ENCODE measurements at regions not wholly inside any gene's neighbourhood (a gene's known extent, or its start where the extent isn't known, plus 50 kb on each side); places are given as distances from the start of the nearest gene placed in this dataset.
A peak's percentile ranks its signal among the peaks of the same experiment; 100 is the strongest.

DNA sequence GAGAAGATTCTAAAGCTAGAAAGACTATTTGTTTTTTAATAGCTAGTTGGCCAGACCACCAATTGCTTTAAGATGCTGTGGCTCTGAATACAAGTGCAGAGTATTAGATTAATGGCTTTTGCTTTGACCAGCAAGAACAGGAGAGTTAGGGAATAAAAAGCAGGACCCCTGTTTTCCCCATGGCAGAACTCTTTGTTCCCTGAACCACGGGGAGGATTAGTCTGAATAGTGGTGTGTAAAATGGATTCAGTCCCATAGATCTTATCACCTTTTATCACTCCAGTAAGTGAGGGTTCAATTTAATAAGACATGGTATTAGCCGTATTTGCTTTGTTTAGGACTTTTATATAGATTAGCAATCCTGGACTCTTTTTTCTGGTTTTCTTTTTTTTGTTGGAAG, 562.6 kb upstream of the DPPA4 start:
- no peaks in the 10 kb centered on the region for H3K27me3 ChIP-seq (ENCODE audit: low read length)
- H3K4me3 ChIP-seq (ENCODE audit: low read length): no peak overlapping the region
- DNase-seq: no peak
- BruUV-seq (replicated peaks): no TSS peak
- no peaks in the 10 kb centered on the region for H4K20me1 ChIP-seq (ENCODE audit: low read length)
- no peak overlapping the region for H3K27ac ChIP-seq (ENCODE audit: low read length)
- no peak overlapping the region for H3K9ac ChIP-seq (ENCODE audit: low read length)
- TF ChIP-seq EZH2 (IDR thresholded peaks at IDR 0.05; ENCODE audit: low read length, unreplicated experiment): no peak
- TF ChIP-seq, protein P1, sequence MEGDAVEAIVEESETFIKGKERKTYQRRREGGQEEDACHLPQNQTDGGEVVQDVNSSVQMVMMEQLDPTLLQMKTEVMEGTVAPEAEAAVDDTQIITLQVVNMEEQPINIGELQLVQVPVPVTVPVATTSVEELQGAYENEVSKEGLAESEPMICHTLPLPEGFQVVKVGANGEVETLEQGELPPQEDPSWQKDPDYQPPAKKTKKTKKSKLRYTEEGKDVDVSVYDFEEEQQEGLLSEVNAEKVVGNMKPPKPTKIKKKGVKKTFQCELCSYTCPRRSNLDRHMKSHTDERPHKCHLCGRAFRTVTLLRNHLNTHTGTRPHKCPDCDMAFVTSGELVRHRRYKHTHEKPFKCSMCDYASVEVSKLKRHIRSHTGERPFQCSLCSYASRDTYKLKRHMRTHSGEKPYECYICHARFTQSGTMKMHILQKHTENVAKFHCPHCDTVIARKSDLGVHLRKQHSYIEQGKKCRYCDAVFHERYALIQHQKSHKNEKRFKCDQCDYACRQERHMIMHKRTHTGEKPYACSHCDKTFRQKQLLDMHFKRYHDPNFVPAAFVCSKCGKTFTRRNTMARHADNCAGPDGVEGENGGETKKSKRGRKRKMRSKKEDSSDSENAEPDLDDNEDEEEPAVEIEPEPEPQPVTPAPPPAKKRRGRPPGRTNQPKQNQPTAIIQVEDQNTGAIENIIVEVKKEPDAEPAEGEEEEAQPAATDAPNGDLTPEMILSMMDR (conservative IDR thresholded peaks at IDR 0.05; ENCODE audit: low read depth, low read length): no peak
- no peak for TF ChIP-seq EZH2phosphoT487 (IDR thresholded peaks at IDR 0.05; ENCODE audit: borderline replicate concordance, low read length)
- no peaks in the 10 kb centered on the region for H3K9me3 ChIP-seq (ENCODE audit: low read length)
- no peaks in the 10 kb centered on the region; the same call in 1 of the 2 replicates for H3K9me2 ChIP-seq (replicated peaks; ENCODE audit: low read length)
- H3K36me3 ChIP-seq (ENCODE audit: low read depth, low read length): no peaks in the 10 kb centered on the region
- no peak overlapping the region for H3K4me2 ChIP-seq (ENCODE audit: low read length)
- no peaks in the 10 kb centered on the region for H3F3A ChIP-seq (ENCODE audit: low read length, unreplicated experiment)
- H3K79me2 ChIP-seq (ENCODE audit: low read length): no peaks in the 10 kb centered on the region
- no peak overlapping the region for H2AFZ ChIP-seq (ENCODE audit: low read length)
- intact Hi-C loops (cut with micrococcal nuclease): no loop called here
- ChIA-PET CTCF (no interaction called here), POLR2A (ENCODE audit: unreplicated experiment) (no interaction called here)
- peaks cover 8% of the 10 kb centered on the region for H3K4me1 ChIP-seq (ENCODE audit: insufficient read depth, low read length)
- no peak for ATAC-seq

DNA sequence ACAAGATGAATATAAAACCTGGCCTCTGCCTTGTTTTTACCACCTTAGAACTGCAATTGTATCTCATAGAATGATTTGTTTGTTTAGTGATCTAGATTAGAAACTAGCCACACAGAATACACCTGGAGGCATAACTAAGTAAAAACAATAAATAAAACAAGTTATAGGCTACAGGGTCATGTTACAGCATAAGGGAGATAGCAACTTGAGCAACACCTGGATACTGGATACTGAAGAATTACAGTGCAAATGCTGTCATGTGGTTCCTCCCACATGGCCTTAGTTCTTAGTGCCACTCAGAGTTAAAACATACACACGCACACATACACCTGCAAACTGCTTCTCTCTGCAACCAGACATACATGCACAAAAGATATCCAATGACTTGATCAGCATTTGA, 563.4 kb upstream of the DPPA4 start:
- no peak overlapping the region for H2AFZ ChIP-seq (ENCODE audit: low read length)
- no peaks in the 10 kb centered on the region for H3K79me2 ChIP-seq (ENCODE audit: low read length)
- DNase-seq: peak; percentile 38
- no peak overlapping the region for H3K4me2 ChIP-seq (ENCODE audit: low read length)
- no peak overlapping the region for H3K4me3 ChIP-seq (ENCODE audit: low read length)
- POLR2A ChIA-PET (ENCODE audit: unreplicated experiment): no interaction called here
- H3K9me3 ChIP-seq (ENCODE audit: low read length): no peaks in the 10 kb centered on the region
- H3K27ac ChIP-seq (ENCODE audit: low read length): no peak overlapping the region
- no peaks in the 10 kb centered on the region for H3K27me3 ChIP-seq (ENCODE audit: low read length)
- no TSS peak for BruUV-seq (replicated peaks)
- peak; percentile 91 for ATAC-seq
- H3K4me1 ChIP-seq (ENCODE audit: insufficient read depth, low read length): peaks cover 8% of the 10 kb centered on the region
- H3K36me3 ChIP-seq (ENCODE audit: low read depth, low read length): no peaks in the 10 kb centered on the region
- no peak overlapping the region for H3K9ac ChIP-seq (ENCODE audit: low read length)
- TF ChIP-seq, protein P1 (conservative IDR thresholded peaks at IDR 0.05; ENCODE audit: low read depth, low read length): no peak
- TF ChIP-seq EZH2 (IDR thresholded peaks at IDR 0.05; ENCODE audit: low read length, unreplicated experiment): no peak
- H4K20me1 ChIP-seq (ENCODE audit: low read length): no peaks in the 10 kb centered on the region
- H3F3A ChIP-seq (ENCODE audit: low read length, unreplicated experiment): no peaks in the 10 kb centered on the region
- intact Hi-C loops (cut with micrococcal nuclease): no loop called here
- no peaks in the 10 kb centered on the region; the same call in 1 of the 2 replicates for H3K9me2 ChIP-seq (replicated peaks; ENCODE audit: low read length)
- CTCF ChIA-PET: no interaction called here

GRCh38 chr3:109902549-109902948, 565.2 kb upstream of the DPPA4 start:
- DNase-seq (no peak), ATAC-seq (no peak)
- CTCF ChIA-PET: no interaction called here
- Histone ChIP-seq H3K4me1 (ENCODE audit: insufficient read depth, low read length) (peaks cover 8% of the 10 kb centered on the region), H3K9me2 (replicated peaks; ENCODE audit: low read length) (no peaks in the 10 kb centered on the region), H3K27me3 (ENCODE audit: low read length) (no peaks in the 10 kb centered on the region), H2AFZ (ENCODE audit: low read length) (no peak overlapping the region), H3K4me3 (ENCODE audit: low read length) (no peak overlapping the region), H3K79me2 (ENCODE audit: low read length) (no peaks in the 10 kb centered on the region), H3F3A (ENCODE audit: low read length, unreplicated experiment) (no peaks in the 10 kb centered on the region), H4K20me1 (ENCODE audit: low read length) (no peaks in the 10 kb centered on the region), H3K27ac (ENCODE audit: low read length) (no peak overlapping the region), H3K4me2 (ENCODE audit: low read length) (no peak overlapping the region), H3K9me3 (ENCODE audit: low read length) (no peaks in the 10 kb centered on the region), H3K36me3 (ENCODE audit: low read depth, low read length) (no peaks in the 10 kb centered on the region), H3K9ac (ENCODE audit: low read length) (no peak overlapping the region)
- BruUV-seq (replicated peaks): no TSS peak
- intact Hi-C loops (cut with micrococcal nuclease): no loop called here
- POLR2A ChIA-PET (ENCODE audit: unreplicated experiment): no interaction called here
- TF ChIP-seq EZH2 (IDR thresholded peaks at IDR 0.05; ENCODE audit: low read length, unreplicated experiment): no peak

All from PC-3 (cell line).